Gastrocnemius medialis (tissue), 4 donors: ENCODE measurements at regions not wholly inside any gene's neighbourhood (a gene's known extent, or its start where the extent isn't known, plus 50 kb on each side); places are given as distances from the start of the nearest gene placed in this dataset.
"Not testable (repeated sequence)": the region's sequence is repeated elsewhere in the genome, so short reads cannot be mapped to it uniquely, and the experiment has no call there.

Experiments
- POLR2A ChIP-seq, 2 donors: fragments of 450-650 bp; IDR thresholded peaks; one replicate each; pipeline ENCODE4 v1.6.1; 2017; ENCODE audit warnings: antibody characterized with exemption in 2 of 2, mild to moderate bottlenecking in 2 of 2, moderate library complexity in 2 of 2
- TF ChIP-seq, protein P1 (sequence below), 5 experiments: fragments of 450-650 bp in 3 of 5; fragments of 200-600 bp in 2 of 5; sonication (generic) in 2 of 5; IDR thresholded peaks in 4 of 5; conservative IDR thresholded peaks in 1 of 5; 1 replicate in 4 of 5; 2 replicates in 1 of 5; pipeline ENCODE4 v1.5.1; 2016 to 2019; ENCODE audit warnings: antibody characterized with exemption in 5 of 5, mild to moderate bottlenecking in 3 of 5, moderate library complexity in 3 of 5

- TF ChIP-seq, protein P1, sequence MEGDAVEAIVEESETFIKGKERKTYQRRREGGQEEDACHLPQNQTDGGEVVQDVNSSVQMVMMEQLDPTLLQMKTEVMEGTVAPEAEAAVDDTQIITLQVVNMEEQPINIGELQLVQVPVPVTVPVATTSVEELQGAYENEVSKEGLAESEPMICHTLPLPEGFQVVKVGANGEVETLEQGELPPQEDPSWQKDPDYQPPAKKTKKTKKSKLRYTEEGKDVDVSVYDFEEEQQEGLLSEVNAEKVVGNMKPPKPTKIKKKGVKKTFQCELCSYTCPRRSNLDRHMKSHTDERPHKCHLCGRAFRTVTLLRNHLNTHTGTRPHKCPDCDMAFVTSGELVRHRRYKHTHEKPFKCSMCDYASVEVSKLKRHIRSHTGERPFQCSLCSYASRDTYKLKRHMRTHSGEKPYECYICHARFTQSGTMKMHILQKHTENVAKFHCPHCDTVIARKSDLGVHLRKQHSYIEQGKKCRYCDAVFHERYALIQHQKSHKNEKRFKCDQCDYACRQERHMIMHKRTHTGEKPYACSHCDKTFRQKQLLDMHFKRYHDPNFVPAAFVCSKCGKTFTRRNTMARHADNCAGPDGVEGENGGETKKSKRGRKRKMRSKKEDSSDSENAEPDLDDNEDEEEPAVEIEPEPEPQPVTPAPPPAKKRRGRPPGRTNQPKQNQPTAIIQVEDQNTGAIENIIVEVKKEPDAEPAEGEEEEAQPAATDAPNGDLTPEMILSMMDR (IDR thresholded peaks at IDR 0.05 in 4 of 5, conservative IDR thresholded peaks at IDR 0.05 in 1 of 5): not testable (repeated sequence)
- not testable (repeated sequence) for TF ChIP-seq POLR2A (IDR thresholded peaks at IDR 0.05)
These were observed 129.3 kb downstream of the SLC7A11 start for GRCh38 chr4:138112890-138113289.
